Astrocyte (in vitro differentiated cells and primary cell): ENCODE measurements at regions not wholly inside any gene's neighbourhood (a gene's known extent, or its start where the extent isn't known, plus 50 kb on each side); places are given as distances from the start of the nearest gene placed in this dataset.

Experiments
- EZH2 ChIP-seq: IDR thresholded peaks from 2 replicates; pipeline ENCODE4 v1.6.1; 2012; ENCODE audit warnings: mild to moderate bottlenecking, low read length, inconsistent platforms; ENCODE audit not compliant: insufficient read depth
- TF ChIP-seq, protein P1 (sequence below): IDR thresholded peaks from 2 replicates; pipeline ENCODE4 v1.5.1; 2011; ENCODE audit warnings: low read depth, mild to moderate bottlenecking, inconsistent platforms, low read length, moderate library complexity; ENCODE audit not compliant: insufficient read depth

DNA sequence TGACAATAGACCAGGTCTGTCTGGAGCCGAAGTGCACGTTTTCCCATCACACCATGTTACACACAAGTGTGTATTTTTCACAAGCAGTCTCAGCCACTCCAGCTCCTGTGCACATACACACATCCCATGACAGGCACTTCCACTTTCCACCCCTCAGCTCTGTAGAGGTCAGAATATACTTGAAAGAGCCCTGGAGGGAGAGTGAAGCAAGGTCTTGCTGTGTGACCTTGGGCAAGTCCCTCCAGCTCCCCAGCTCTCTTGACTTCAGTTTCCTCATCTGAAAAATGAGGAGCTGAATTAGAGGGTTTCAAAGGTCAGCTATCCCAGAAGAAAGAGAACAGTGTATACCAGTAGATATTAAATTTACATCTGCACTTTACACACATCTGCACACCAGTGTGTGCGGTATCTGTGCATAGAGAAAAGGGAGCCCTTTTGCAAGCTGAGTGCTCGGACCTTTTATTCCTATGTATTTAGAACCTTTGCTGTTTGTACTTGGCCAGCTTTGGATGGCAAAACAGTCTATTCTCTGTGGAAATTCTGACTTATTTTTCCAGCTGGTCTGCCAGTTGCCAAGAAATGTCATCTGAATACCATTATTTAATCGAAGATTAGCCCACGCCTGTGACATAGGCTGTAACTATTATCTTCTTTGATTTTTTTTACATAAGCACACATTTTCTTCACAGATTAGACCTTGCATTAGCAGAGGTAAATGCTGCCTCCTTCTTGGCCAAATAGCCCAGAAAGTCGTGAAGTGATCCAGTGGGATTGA is 528.0 kb downstream of the BNC2 start:
- TF ChIP-seq, protein P1, sequence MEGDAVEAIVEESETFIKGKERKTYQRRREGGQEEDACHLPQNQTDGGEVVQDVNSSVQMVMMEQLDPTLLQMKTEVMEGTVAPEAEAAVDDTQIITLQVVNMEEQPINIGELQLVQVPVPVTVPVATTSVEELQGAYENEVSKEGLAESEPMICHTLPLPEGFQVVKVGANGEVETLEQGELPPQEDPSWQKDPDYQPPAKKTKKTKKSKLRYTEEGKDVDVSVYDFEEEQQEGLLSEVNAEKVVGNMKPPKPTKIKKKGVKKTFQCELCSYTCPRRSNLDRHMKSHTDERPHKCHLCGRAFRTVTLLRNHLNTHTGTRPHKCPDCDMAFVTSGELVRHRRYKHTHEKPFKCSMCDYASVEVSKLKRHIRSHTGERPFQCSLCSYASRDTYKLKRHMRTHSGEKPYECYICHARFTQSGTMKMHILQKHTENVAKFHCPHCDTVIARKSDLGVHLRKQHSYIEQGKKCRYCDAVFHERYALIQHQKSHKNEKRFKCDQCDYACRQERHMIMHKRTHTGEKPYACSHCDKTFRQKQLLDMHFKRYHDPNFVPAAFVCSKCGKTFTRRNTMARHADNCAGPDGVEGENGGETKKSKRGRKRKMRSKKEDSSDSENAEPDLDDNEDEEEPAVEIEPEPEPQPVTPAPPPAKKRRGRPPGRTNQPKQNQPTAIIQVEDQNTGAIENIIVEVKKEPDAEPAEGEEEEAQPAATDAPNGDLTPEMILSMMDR, result no peak
- TF ChIP-seq EZH2, result no peak
